H1 (cell line): ENCODE measurements at regions not wholly inside any gene's neighbourhood (a gene's known extent, or its start where the extent isn't known, plus 50 kb on each side); places are given as distances from the start of the nearest gene placed in this dataset.

Source experiments
- CTCF ChIA-PET: fragments of 300-600 bp; sonication (Branson Sonifier 250); formaldehyde crosslinking; loops from one replicate; lab custom pipeline; 2021; ENCODE audit not compliant: partially characterized antibody; lab: Charles Lee
- POLR2A ChIA-PET: fragments of 300-600 bp; sonication (Branson Sonifier 250); formaldehyde crosslinking; loops from one replicate; lab custom pipeline; 2021; ENCODE audit warnings: inconsistent platforms; ENCODE audit not compliant: partially characterized antibody; lab: Charles Lee
- DNase-seq, 2 experiments: peaks; one replicate each; pipeline versions ENCODE4 v3.0.0 to v3.0.0-alpha.2; 2010 to 2022; ENCODE audit warnings: low spot score in 2 of 2, low read depth in 1 of 2, mixed read lengths in 1 of 2
- FAIRE-seq: peaks from 2 replicates; lab custom pipeline; 2011; peaks lifted over from hg19 to GRCh38; lab: Jason Lieb, UNC
- H2AFZ ChIP-seq: 2 replicates; pipeline ENCODE4 v1.8.1; 2012; ENCODE audit warnings: low read length, inconsistent platforms
- H2AK5ac ChIP-seq: 2 replicates; pipeline ENCODE4 v1.6.1; 2013; ENCODE audit warnings: low read depth, low read length
- H2BK120ac ChIP-seq: replicated peaks from 2 replicates; pipeline ENCODE3; 2013; ENCODE audit warnings: low read depth, low read length, inconsistent platforms
- H2BK12ac ChIP-seq: 2 replicates; pipeline ENCODE4 v1.6.1; 2013; ENCODE audit warnings: low read depth, low read length
- H2BK15ac ChIP-seq: 2 replicates; pipeline ENCODE4 v1.6.1; 2013; ENCODE audit warnings: low read length
- H2BK20ac ChIP-seq: 2 replicates; pipeline ENCODE4 v1.6.1; 2013; ENCODE audit warnings: low read length
- H2BK5ac ChIP-seq: 2 replicates; pipeline ENCODE4 v1.6.1; 2013; ENCODE audit warnings: low read depth, low read length
- H3K14ac ChIP-seq: 2 replicates; pipeline ENCODE4 v1.6.1; 2013; ENCODE audit warnings: inconsistent platforms; ENCODE audit not compliant: insufficient read length
- H3K18ac ChIP-seq: 2 replicates; pipeline ENCODE4 v1.6.1; 2013; ENCODE audit warnings: low read length; ENCODE audit errors: extremely low read depth
- H3K23ac ChIP-seq: 2 replicates; pipeline ENCODE4 v1.6.1; 2013; ENCODE audit warnings: inconsistent platforms; ENCODE audit not compliant: insufficient read length
- H3K23me2 ChIP-seq: 2 replicates; pipeline ENCODE4 v1.6.1; 2013; ENCODE audit warnings: low read depth, low read length
- H3K27ac ChIP-seq: 2 replicates; pipeline ENCODE4 v1.6.1; 2011; ENCODE audit warnings: low read depth, low read length, inconsistent platforms
- H3K27me3 ChIP-seq, 4 experiments: replicated peaks in 1 of 4; 1 replicate in 1 of 4; 2 replicates in 3 of 4; pipeline versions ENCODE4 v1.6.1 to v1.8.1; 2011 to 2013; ENCODE audit warnings: low read length in 3 of 4, mild to moderate bottlenecking in 3 of 4, inconsistent platforms in 2 of 4, mixed read lengths in 2 of 4, moderate library complexity in 1 of 4; ENCODE audit not compliant: control insufficient read depth in 3 of 4, insufficient read depth in 3 of 4; ENCODE audit errors: extremely low read depth in 1 of 4
- H3K36me3 ChIP-seq, 4 experiments: 2 replicates each; pipeline versions ENCODE4 v1.6.1 to v1.8.1; 2011 to 2013; ENCODE audit warnings: mild to moderate bottlenecking in 4 of 4, low read length in 3 of 4, moderate library complexity in 2 of 4, control low read depth in 1 of 4, inconsistent platforms in 1 of 4; ENCODE audit not compliant: insufficient read depth in 4 of 4, control insufficient read depth in 2 of 4
- H3K4ac ChIP-seq: replicated peaks from 2 replicates; pipeline ENCODE3; 2013; ENCODE audit warnings: low read length, low read depth, mixed read lengths, inconsistent platforms; ENCODE audit not compliant: insufficient read length
- H3K4me1 ChIP-seq, 4 experiments: replicated peaks in 1 of 4; 1 replicate in 1 of 4; 2 replicates in 3 of 4; pipeline versions ENCODE4 v1.6.1 to v1.8.1; 2011 to 2013; ENCODE audit warnings: low read length in 3 of 4, inconsistent platforms in 2 of 4, mixed read lengths in 1 of 4; ENCODE audit not compliant: insufficient read depth in 4 of 4, control insufficient read depth in 3 of 4
- H3K4me2 ChIP-seq, 2 experiments: 2 replicates each; pipeline versions ENCODE4 v1.6.1 to v1.8.1; 2011 to 2013; ENCODE audit warnings: low read depth in 2 of 2, low read length in 2 of 2, control low read depth in 1 of 2, inconsistent platforms in 1 of 2, mild to moderate bottlenecking in 1 of 2; ENCODE audit not compliant: insufficient read depth in 1 of 2
- H3K4me3 ChIP-seq, 4 experiments: fragments of 200-600, 300-600 bp in 1 of 4; sonication (generic), shearing (Covaris generic), sonication (Bioruptor Twin) in 1 of 4; 2 replicates each; pipeline versions ENCODE4 v1.5.1 to v1.8.1; 2011 to 2016; ENCODE audit warnings: low read length in 4 of 4, low read depth in 3 of 4, control low read depth in 2 of 4, inconsistent platforms in 2 of 4, mild to moderate bottlenecking in 2 of 4, mixed read lengths in 1 of 4, moderate library complexity in 1 of 4; ENCODE audit not compliant: insufficient read depth in 2 of 4; ENCODE audit errors: extremely low read depth in 1 of 4
- H3K56ac ChIP-seq: replicated peaks from 2 replicates; pipeline ENCODE3; 2013; ENCODE audit warnings: low read depth, mild to moderate bottlenecking, mixed read lengths, low read length, inconsistent platforms; ENCODE audit not compliant: insufficient read length
- H3K79me1 ChIP-seq: 2 replicates; pipeline ENCODE4 v1.6.1; 2013; ENCODE audit warnings: low read depth, low read length, control low read depth
- H3K79me2 ChIP-seq, 2 experiments: 2 replicates each; pipeline versions ENCODE4 v1.6.1 to v1.8.1; 2012 to 2013; ENCODE audit warnings: low read length in 2 of 2, mild to moderate bottlenecking in 2 of 2, inconsistent platforms in 1 of 2; ENCODE audit not compliant: insufficient read depth in 2 of 2, control insufficient read depth in 1 of 2
- H3K9ac ChIP-seq, 4 experiments: replicated peaks in 1 of 4; 1 replicate in 1 of 4; 2 replicates in 3 of 4; pipeline versions ENCODE4 v1.6.1 to v1.8.1; 2011 to 2013; ENCODE audit warnings: low read depth in 3 of 4, low read length in 3 of 4, control low read depth in 2 of 4, mild to moderate bottlenecking in 2 of 4, moderate library complexity in 2 of 4, inconsistent platforms in 1 of 4; ENCODE audit errors: extremely low read depth in 1 of 4
- H3K9me3 ChIP-seq, 2 experiments: 2 replicates each; pipeline versions ENCODE4 v1.6.1 to v1.8.1; 2012 to 2013; ENCODE audit warnings: mild to moderate bottlenecking in 2 of 2, moderate library complexity in 2 of 2, control low read depth in 1 of 2, inconsistent platforms in 1 of 2, low read depth in 1 of 2, low read length in 1 of 2, mixed read lengths in 1 of 2; ENCODE audit not compliant: insufficient read depth in 2 of 2
- H4K20me1 ChIP-seq, 2 experiments: replicated peaks in 1 of 2; 2 replicates each; pipeline versions ENCODE3 to v1.8.1; 2011 to 2013; ENCODE audit warnings: inconsistent platforms in 2 of 2, low read length in 2 of 2, mild to moderate bottlenecking in 1 of 2; ENCODE audit not compliant: insufficient read depth in 2 of 2, control insufficient read depth in 1 of 2
- H4K5ac ChIP-seq: 2 replicates; pipeline ENCODE4 v1.6.1; 2013; ENCODE audit warnings: low read length, low read depth, mixed read lengths, inconsistent platforms; ENCODE audit not compliant: insufficient read length
- H4K8ac ChIP-seq: 2 replicates; pipeline ENCODE4 v1.8.0; 2013; ENCODE audit warnings: mild to moderate bottlenecking, moderate library complexity, low read length, inconsistent platforms; ENCODE audit not compliant: insufficient read depth; ENCODE audit errors: extremely low read depth
- H4K91ac ChIP-seq: replicated peaks from 2 replicates; pipeline ENCODE3; 2013; ENCODE audit warnings: low read length, mixed read lengths, inconsistent platforms; ENCODE audit not compliant: insufficient read length
- MAFK ChIP-seq: IDR thresholded peaks from 2 replicates; pipeline ENCODE4 v1.6.1; 2012; ENCODE audit warnings: low read depth, mild to moderate bottlenecking, improper control_type of control experiment, low read length
- NANOG ChIP-seq: IDR thresholded peaks from 2 replicates; pipeline ENCODE4 v1.6.1; 2011; ENCODE audit warnings: low read length, low read depth, mild to moderate bottlenecking, inconsistent platforms; ENCODE audit not compliant: insufficient read depth, poor library complexity, severe bottlenecking
- RAD21 ChIP-seq, 2 experiments: IDR thresholded peaks in 1 of 2; conservative IDR thresholded peaks in 1 of 2; 2 replicates each; pipeline ENCODE4 v1.6.1; 2011; ENCODE audit warnings: low read depth in 2 of 2, low read length in 2 of 2, improper control_type of control experiment in 1 of 2, inconsistent platforms in 1 of 2, mild to moderate bottlenecking in 1 of 2, moderate library complexity in 1 of 2
- SP4 ChIP-seq: IDR thresholded peaks from 2 replicates; pipeline ENCODE4 v1.6.1; 2012; ENCODE audit warnings: low read length, inconsistent platforms
- SRF ChIP-seq: IDR thresholded peaks from 2 replicates; pipeline ENCODE4 v1.6.1; 2011; ENCODE audit warnings: mild to moderate bottlenecking, low read depth, low read length, moderate library complexity
- WGBS, 2 experiments: shearing (Covaris generic) in 1 of 2; methylation state at CpG; one replicate each; pipeline versions ENCODE4 v1.1.6 to v1.1.7; 2013 to 2015; ENCODE audit warnings: low lambda C conversion rate in 2 of 2, mixed read lengths in 2 of 2, inconsistent platforms in 1 of 2, low coverage in 1 of 2, missing lambda C conversion rate in 1 of 2; ENCODE audit not compliant: insufficient replicate concordance in 2 of 2, insufficient coverage in 1 of 2, insufficient read length in 1 of 2; ENCODE audit errors: extremely low coverage in 1 of 2, missing lambda C conversion rate in 1 of 2; 5-methylcytosine and 5-hydroxymethylcytosine counted together

- no peak overlapping the region for H4K91ac ChIP-seq
- H3K79me1 ChIP-seq, result no peaks in the 10 kb centered on the region
- no peaks in the 10 kb centered on the region; a peak in 1 of 4 replicates for H3K9me3 ChIP-seq
- H2AFZ ChIP-seq, result no peak overlapping the region
- no peak overlapping the region for H3K4me3 ChIP-seq
- H2AK5ac ChIP-seq, result no peak overlapping the region
- H4K5ac ChIP-seq, result no peak overlapping the region
- no peak for TF ChIP-seq MAFK
- TF ChIP-seq RAD21 (IDR thresholded peaks at IDR 0.05 in 1 of 2, conservative IDR thresholded peaks at IDR 0.05 in 1 of 2; ENCODE audit: low read depth in 2 of 2, low read length in 2 of 2), result no peak
- no peak for TF ChIP-seq SRF
- no peak for TF ChIP-seq SP4
- TF ChIP-seq NANOG, result no peak
- TF ChIP-seq, all 59 proteins: peak for 0
- peaks cover 6 to 14% (median 14%) of the 10 kb centered on the region in 4 experiments for H3K4me1 ChIP-seq
- H3K18ac ChIP-seq, result no peak overlapping the region
- no peak overlapping the region for H3K14ac ChIP-seq
- H3K27ac ChIP-seq, result no peak overlapping the region
- H3K36me3 ChIP-seq, result no peaks in the 10 kb centered on the region
- no peaks in the 10 kb centered on the region for H3K79me2 ChIP-seq
- no peak overlapping the region for H3K4me2 ChIP-seq
- CTCF ChIA-PET, result interaction anchor here (0.8 to 2.0 kb wide), 5 partner anchors 23 to 71 kb away, joined by 3 to 6 read pairs (median 4); no protein-coding TSS in a partner anchor
- no peaks in the 10 kb centered on the region; a peak in 1 of 7 replicates for H3K27me3 ChIP-seq
- peaks cover 0 to 1% of the 10 kb centered on the region in 2 experiments for H4K20me1 ChIP-seq
- H2BK15ac ChIP-seq, result no peak overlapping the region
- POLR2A ChIA-PET, result interaction anchor here (1.4 kb wide), 1 partner anchor 12 kb away, joined by 4 read pairs; no protein-coding TSS in a partner anchor
- no peak overlapping the region for H3K4ac ChIP-seq
- no peak overlapping the region for H2BK20ac ChIP-seq
- H2BK120ac ChIP-seq, result no peak overlapping the region
- DNase-seq, result no peak
- 95% methylated on average over 15 of the region's 15 CpGs; no CpG with 5 or more reads in 1 of the 2 experiments for whole genome bisulfite sequencing, 2 experiments
- no peak overlapping the region for H3K23ac ChIP-seq
- no peak overlapping the region for H3K9ac ChIP-seq
- no peak overlapping the region; the same call in 1 of the 2 replicates for H4K8ac ChIP-seq
- H2BK5ac ChIP-seq, result no peak overlapping the region
- no peak for FAIRE-seq
- H3K23me2 ChIP-seq, result 0 out of 2 replicates have a peak, but pooled peaks cover 4% of the 10 kb centered on the region
- no peak overlapping the region for H3K56ac ChIP-seq
- no peak overlapping the region for H2BK12ac ChIP-seq
Measured at GRCh38 chr6:6746333-6746969, 157.9 kb downstream of the LY86 start.
